Neural crest cell (in vitro differentiated cells): ENCODE measurements at regions not wholly inside any gene's neighbourhood (a gene's known extent, or its start where the extent isn't known, plus 50 kb on each side); places are given as distances from the start of the nearest gene placed in this dataset.

ENCODE experiments used
- DNase-seq: peaks from one replicate; pipeline ENCODE4 v3.0.0; 2021; ENCODE audit warnings: low read depth, mixed read lengths, low spot score
- H3K27ac Mint-ChIP-seq: one replicate; pipeline ENCODE4 v1.8.0; 2021; ENCODE audit warnings: mild to moderate bottlenecking, mixed read lengths; ENCODE audit not compliant: unreplicated experiment
- H3K27me3 Mint-ChIP-seq: 2 replicates; pipeline ENCODE4 v1.8.0; 2021; ENCODE audit warnings: low read depth, mild to moderate bottlenecking, mixed read lengths
- H3K36me3 Mint-ChIP-seq: 2 replicates; pipeline ENCODE4 v1.8.0; 2021; ENCODE audit warnings: low read depth, mild to moderate bottlenecking, mixed read lengths
- H3K4me1 Mint-ChIP-seq: 2 replicates; pipeline ENCODE4 v1.8.0; 2021; ENCODE audit warnings: mixed read lengths
- H3K4me3 Mint-ChIP-seq: one replicate; pipeline ENCODE4 v1.8.0; 2021; ENCODE audit warnings: mild to moderate bottlenecking, mixed read lengths
- H3K9me3 Mint-ChIP-seq: 2 replicates; pipeline ENCODE4 v1.8.0; 2021; ENCODE audit warnings: mixed read lengths
- CTCF ChIP-seq: fragments of 200-600 bp; sonication (generic); conservative IDR thresholded peaks from 2 replicates; pipeline ENCODE4 v1.5.0; 2021; ENCODE audit warnings: antibody characterized with exemption, mild to moderate bottlenecking

- no peak overlapping the region for H3K27ac Mint-ChIP-seq
- no peak for TF ChIP-seq CTCF
- no peaks in the 10 kb centered on the region for H3K4me1 Mint-ChIP-seq
- no peaks in the 10 kb centered on the region for H3K27me3 Mint-ChIP-seq
- H3K4me3 Mint-ChIP-seq: no peak overlapping the region
- peaks cover 5% of the 10 kb centered on the region for H3K9me3 Mint-ChIP-seq
- no peak for DNase-seq
- H3K36me3 Mint-ChIP-seq: no peaks in the 10 kb centered on the region
Observed at GRCh38 chr10:9656996-9657395, 1360.7 kb upstream of the CELF2 start.

GRCh38 chr10:9657530-9657929 lies 1360.1 kb upstream of the CELF2 start:
- Mint-ChIP-seq H3K4me1 (no peaks in the 10 kb centered on the region), H3K27me3 (no peaks in the 10 kb centered on the region), H3K27ac (no peak overlapping the region), H3K36me3 (no peaks in the 10 kb centered on the region), H3K9me3 (peaks cover 5% of the 10 kb centered on the region), H3K4me3 (no peak overlapping the region)
- TF ChIP-seq CTCF: no peak
- no peak for DNase-seq

- no peak overlapping the region for H3K4me3 Mint-ChIP-seq
- no peak for DNase-seq
- H3K36me3 Mint-ChIP-seq: no peaks in the 10 kb centered on the region
- no peak overlapping the region for H3K27ac Mint-ChIP-seq
- H3K4me1 Mint-ChIP-seq: no peaks in the 10 kb centered on the region
- no peaks in the 10 kb centered on the region for H3K27me3 Mint-ChIP-seq
- peaks cover 4% of the 10 kb centered on the region for H3K9me3 Mint-ChIP-seq
- TF ChIP-seq CTCF: no peak
Observed at GRCh38 chr10:9668411-9668810, 1349.3 kb upstream of the CELF2 start.

- H3K27me3 Mint-ChIP-seq: no peaks in the 10 kb centered on the region
- H3K36me3 Mint-ChIP-seq: no peaks in the 10 kb centered on the region
- H3K4me3 Mint-ChIP-seq: no peak overlapping the region
- no peak for DNase-seq
- H3K27ac Mint-ChIP-seq: no peak overlapping the region
- no peaks in the 10 kb centered on the region for H3K4me1 Mint-ChIP-seq
- no peak for TF ChIP-seq CTCF
- no peaks in the 10 kb centered on the region for H3K9me3 Mint-ChIP-seq
Observed at GRCh38 chr10:9670911-9671310, 1346.8 kb upstream of the CELF2 start.

- H3K9me3 Mint-ChIP-seq: peaks cover 13% of the 10 kb centered on the region
- no peaks in the 10 kb centered on the region for H3K4me1 Mint-ChIP-seq
- no peak for TF ChIP-seq CTCF
- H3K4me3 Mint-ChIP-seq: no peak overlapping the region
- DNase-seq: no peak
- H3K36me3 Mint-ChIP-seq: no peaks in the 10 kb centered on the region
- H3K27ac Mint-ChIP-seq: no peak overlapping the region
- no peaks in the 10 kb centered on the region for H3K27me3 Mint-ChIP-seq
Observed at GRCh38 chr10:9681655-9682054, 1336.0 kb upstream of the CELF2 start.

GRCh38 chr10:9682802-9683201 lies 1334.9 kb upstream of the CELF2 start:
- H3K9me3 Mint-ChIP-seq: peaks cover 13% of the 10 kb centered on the region
- H3K27ac Mint-ChIP-seq: no peak overlapping the region
- no peaks in the 10 kb centered on the region for H3K4me1 Mint-ChIP-seq
- no peak for TF ChIP-seq CTCF
- no peaks in the 10 kb centered on the region for H3K27me3 Mint-ChIP-seq
- no peak for DNase-seq
- H3K36me3 Mint-ChIP-seq: no peaks in the 10 kb centered on the region
- H3K4me3 Mint-ChIP-seq: no peak overlapping the region
